ENCODE measurements at regions not wholly inside any gene's neighbourhood (a gene's known extent, or its start where the extent isn't known, plus 50 kb on each side); places are given as distances from the start of the nearest gene placed in this dataset.

GRCh38 chr3:34357461-34357860, 559.0 kb downstream of the PDCD6IP start:
- peak; percentile 11 for DNase-seq (ENCODE audit: unreplicated experiment)

GRCh38 chr3:34359064-34359463, 560.6 kb downstream of the PDCD6IP start:
- no peaks in the 10 kb centered on the region for H3K9me3 Mint-ChIP-seq (ENCODE audit: unreplicated experiment)
- DNase-seq (ENCODE audit: unreplicated experiment): no peak
- intact Hi-C loops (cut with micrococcal nuclease): no loop called here
- peaks cover 11% of the 10 kb centered on the region for H3K27me3 Mint-ChIP-seq (ENCODE audit: insufficient read depth, unreplicated experiment)
- no peak overlapping the region for H3K27ac Mint-ChIP-seq (ENCODE audit: low read depth, unreplicated experiment)
- CTCF ChIA-PET: no interaction called here
- no peak overlapping the region for H3K4me3 Mint-ChIP-seq (ENCODE audit: unreplicated experiment)
- no TSS peak for BruUV-seq (replicated peaks)
- no peak for TF ChIP-seq CTCF (IDR thresholded peaks at IDR 0.05; ENCODE audit: unreplicated experiment)
- H3K36me3 Mint-ChIP-seq (ENCODE audit: insufficient read depth, unreplicated experiment): no peaks in the 10 kb centered on the region
- POLR2A ChIA-PET: no interaction called here
- no peaks in the 10 kb centered on the region for H3K4me1 Mint-ChIP-seq (ENCODE audit: insufficient read depth, unreplicated experiment)

More at GRCh38 chr3:34357461-34357860, 559.0 kb downstream of the PDCD6IP start:
- no peak overlapping the region for H3K27ac Mint-ChIP-seq (ENCODE audit: low read depth, unreplicated experiment)
- peaks cover 21% of the 10 kb centered on the region for H3K27me3 Mint-ChIP-seq (ENCODE audit: insufficient read depth, unreplicated experiment)
- no peaks in the 10 kb centered on the region for H3K9me3 Mint-ChIP-seq (ENCODE audit: unreplicated experiment)
- POLR2A ChIA-PET: no interaction called here
- H3K4me1 Mint-ChIP-seq (ENCODE audit: insufficient read depth, unreplicated experiment): no peaks in the 10 kb centered on the region
- BruUV-seq (replicated peaks): no TSS peak
- CTCF ChIA-PET: interaction anchor here (0.5 to 1.1 kb wide), 2 partner anchors 19 to 91 kb away, joined by 3 to 5 read pairs; no protein-coding TSS in a partner anchor
- intact Hi-C loops (cut with micrococcal nuclease): no loop called here
- no peak for TF ChIP-seq CTCF (IDR thresholded peaks at IDR 0.05; ENCODE audit: unreplicated experiment)
- H3K4me3 Mint-ChIP-seq (ENCODE audit: unreplicated experiment): no peak overlapping the region
- no peaks in the 10 kb centered on the region for H3K36me3 Mint-ChIP-seq (ENCODE audit: insufficient read depth, unreplicated experiment)

GRCh38 chr3:34360713-34361112, 562.3 kb downstream of the PDCD6IP start:
- CTCF ChIA-PET: interaction anchor here (0.6 kb wide), 1 partner anchor 300 kb away, joined by 3 read pairs; no protein-coding TSS in a partner anchor
- Mint-ChIP-seq H3K4me1 (ENCODE audit: insufficient read depth, unreplicated experiment) (no peaks in the 10 kb centered on the region), H3K4me3 (ENCODE audit: unreplicated experiment) (no peak overlapping the region), H3K36me3 (ENCODE audit: insufficient read depth, unreplicated experiment) (no peaks in the 10 kb centered on the region), H3K27ac (ENCODE audit: low read depth, unreplicated experiment) (no peak overlapping the region), H3K9me3 (ENCODE audit: unreplicated experiment) (no peaks in the 10 kb centered on the region), H3K27me3 (ENCODE audit: insufficient read depth, unreplicated experiment) (peaks cover 11% of the 10 kb centered on the region)
- no TSS peak for BruUV-seq (replicated peaks)
- intact Hi-C loops (cut with micrococcal nuclease): no loop called here
- TF ChIP-seq CTCF (IDR thresholded peaks at IDR 0.05; ENCODE audit: unreplicated experiment): no peak
- no peak for DNase-seq (ENCODE audit: unreplicated experiment)
- POLR2A ChIA-PET: no interaction called here

- no peaks in the 10 kb centered on the region for H3K9me3 Mint-ChIP-seq (ENCODE audit: unreplicated experiment)
- ChIA-PET CTCF (interaction anchor here (1.1 kb wide), 1 partner anchor 16 kb away, joined by 3 read pairs; no protein-coding TSS in a partner anchor), POLR2A (no interaction called here)
- H3K27me3 Mint-ChIP-seq (ENCODE audit: insufficient read depth, unreplicated experiment): peaks cover 3% of the 10 kb centered on the region
- H3K27ac Mint-ChIP-seq (ENCODE audit: low read depth, unreplicated experiment): no peak overlapping the region
- no peaks in the 10 kb centered on the region for H3K4me1 Mint-ChIP-seq (ENCODE audit: insufficient read depth, unreplicated experiment)
- H3K4me3 Mint-ChIP-seq (ENCODE audit: unreplicated experiment): no peak overlapping the region
- BruUV-seq (replicated peaks): no TSS peak
- no peak for TF ChIP-seq CTCF (IDR thresholded peaks at IDR 0.05; ENCODE audit: unreplicated experiment)
- H3K36me3 Mint-ChIP-seq (ENCODE audit: insufficient read depth, unreplicated experiment): no peaks in the 10 kb centered on the region
- intact Hi-C loops (cut with micrococcal nuclease): no loop called here
- no peak for DNase-seq (ENCODE audit: unreplicated experiment)
Observed at GRCh38 chr3:34361921-34362320, 563.5 kb downstream of the PDCD6IP start.
